GM18861 (cell line): ENCODE measurements at regions not wholly inside any gene's neighbourhood (a gene's known extent, or its start where the extent isn't known, plus 50 kb on each side); places are given as distances from the start of the nearest gene placed in this dataset.
"Not testable (repeated sequence)": the region's sequence is repeated elsewhere in the genome, so short reads cannot be mapped to it uniquely, and the experiment has no call there.

ENCODE experiments used
- ATAC-seq: cut with Tn5 transposase; IDR thresholded peaks from one replicate; pipeline ENCODE4 v1.9.1; 2021; ENCODE audit not compliant: unreplicated experiment

DNA sequence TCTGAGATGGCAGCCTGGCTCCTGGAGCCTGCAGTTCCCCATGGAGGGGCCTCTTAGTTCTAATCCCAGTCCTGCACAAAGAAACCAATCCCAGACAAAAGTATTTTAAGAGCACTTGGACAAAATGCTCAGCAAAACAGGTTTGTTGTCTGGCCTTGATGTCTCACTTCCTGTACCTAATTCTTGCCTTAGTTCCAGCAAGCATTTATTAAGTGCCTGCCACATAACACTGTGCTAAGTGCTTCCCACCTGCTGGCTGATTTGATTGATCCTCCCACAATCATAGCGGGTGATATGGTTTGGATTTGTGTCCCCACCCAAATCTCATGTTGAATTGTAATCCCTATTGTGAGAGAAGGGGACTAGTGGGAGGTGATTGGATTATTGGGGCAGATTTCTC is 65.7 kb upstream of the HABP2 start:
- ATAC-seq = no peak

DNA sequence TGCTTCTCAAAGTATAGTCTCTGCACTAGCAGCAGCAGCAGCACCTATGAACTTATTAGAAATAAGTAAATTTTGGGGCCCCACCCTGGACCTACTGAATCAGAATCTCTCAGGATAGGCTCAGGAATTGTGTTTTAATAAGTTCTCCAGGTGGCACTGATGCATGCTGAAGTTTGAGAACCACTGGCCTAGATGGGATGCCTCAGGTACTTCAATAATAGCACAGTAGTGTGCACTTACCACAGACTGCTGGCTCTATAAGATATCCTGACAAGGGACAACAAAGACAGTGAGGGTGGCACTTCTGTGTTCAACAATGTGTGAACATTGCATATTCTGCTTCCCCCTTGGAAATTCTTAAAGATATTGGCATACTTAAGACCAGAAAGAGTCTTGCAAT is 64.7 kb upstream of the HABP2 start:
- no peak for ATAC-seq

DNA sequence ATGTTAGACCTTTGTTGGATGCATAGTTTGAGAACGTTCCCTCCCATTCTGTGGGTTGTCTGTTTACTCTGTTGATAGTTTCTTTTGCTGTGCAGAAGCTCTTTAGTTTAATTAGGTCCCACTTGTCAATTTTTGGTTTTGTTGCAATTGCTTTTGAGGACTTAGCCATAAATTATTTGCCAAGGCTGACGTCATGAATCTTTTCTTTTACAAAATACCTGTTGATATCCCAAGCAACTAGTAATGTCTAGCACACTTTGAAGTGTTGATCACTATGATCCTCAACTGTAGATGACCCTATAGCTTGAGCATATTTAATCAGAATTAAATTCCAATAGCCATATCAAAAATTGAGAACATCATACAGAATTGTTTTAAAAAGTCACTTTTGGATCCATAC is 63.3 kb upstream of the HABP2 start:
- ATAC-seq = not testable (repeated sequence)

GRCh38 chr10:113491967-113492565 is 60.8 kb upstream of the HABP2 start:
- no peak for ATAC-seq

DNA sequence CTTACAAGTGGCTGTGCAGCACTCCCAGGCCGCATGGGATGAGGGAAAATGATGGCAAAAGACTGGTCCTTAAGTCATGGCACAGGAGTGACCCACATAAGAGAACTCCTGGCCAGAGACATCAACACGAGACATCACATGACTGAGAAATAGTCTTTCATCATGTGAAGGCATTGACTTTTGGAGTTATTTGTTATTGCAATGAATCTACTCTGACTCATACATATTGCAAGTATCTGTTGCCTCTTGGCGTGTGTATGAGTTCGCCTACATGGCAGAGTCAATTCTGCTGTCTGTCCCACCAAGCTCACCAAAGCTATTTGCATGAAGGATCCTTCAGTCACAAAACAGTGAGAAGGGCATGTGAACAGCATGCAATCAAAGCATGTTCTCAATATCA is 59.7 kb upstream of the HABP2 start:
- ATAC-seq = no peak

DNA sequence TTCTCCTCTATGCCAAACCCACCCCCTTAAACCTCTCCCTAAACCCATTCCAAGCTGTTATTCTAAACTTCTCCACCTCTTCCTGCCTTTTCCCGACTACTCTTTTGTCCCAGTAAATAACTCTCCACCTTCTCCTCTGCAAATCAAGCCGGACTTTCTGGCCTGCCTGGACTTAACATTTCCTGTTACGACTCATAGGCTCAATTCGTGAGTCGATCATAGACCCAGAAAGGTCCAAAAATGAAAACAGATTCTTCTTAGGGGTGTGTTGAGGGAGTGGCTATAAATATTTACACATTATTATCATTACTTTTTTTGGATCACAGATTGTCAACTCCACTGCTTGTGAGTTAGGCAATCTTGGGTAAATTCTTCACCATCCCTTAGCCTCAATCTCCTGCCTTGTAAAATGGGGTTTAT is 59.0 kb upstream of the HABP2 start:
- no peak for ATAC-seq

- no peak for ATAC-seq
Measured at GRCh38 chr10:113494761-113495160, 58.1 kb upstream of the HABP2 start.

DNA sequence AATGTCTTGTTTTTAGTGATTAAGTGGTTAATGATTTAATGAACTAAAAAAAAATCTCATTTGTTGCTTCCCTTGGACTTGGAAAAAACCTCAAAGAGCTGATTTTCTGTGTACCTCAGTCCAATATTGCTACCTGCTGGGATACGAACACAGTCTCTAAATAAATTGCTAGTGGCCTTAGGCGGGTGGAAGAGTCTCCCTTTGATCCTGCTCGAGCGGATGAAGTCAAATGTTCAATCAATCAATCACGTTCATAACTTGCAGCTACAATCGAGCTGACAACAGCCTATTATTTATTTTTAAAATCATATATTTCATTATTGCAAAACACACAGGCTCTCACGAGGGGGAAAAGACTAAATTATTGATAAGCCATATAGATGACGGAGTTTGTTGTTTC is 57.3 kb upstream of the HABP2 start:
- ATAC-seq = no peak

- ATAC-seq = no peak
Measured at GRCh38 chr10:113496111-113497109, 56.4 kb upstream of the HABP2 start.

DNA sequence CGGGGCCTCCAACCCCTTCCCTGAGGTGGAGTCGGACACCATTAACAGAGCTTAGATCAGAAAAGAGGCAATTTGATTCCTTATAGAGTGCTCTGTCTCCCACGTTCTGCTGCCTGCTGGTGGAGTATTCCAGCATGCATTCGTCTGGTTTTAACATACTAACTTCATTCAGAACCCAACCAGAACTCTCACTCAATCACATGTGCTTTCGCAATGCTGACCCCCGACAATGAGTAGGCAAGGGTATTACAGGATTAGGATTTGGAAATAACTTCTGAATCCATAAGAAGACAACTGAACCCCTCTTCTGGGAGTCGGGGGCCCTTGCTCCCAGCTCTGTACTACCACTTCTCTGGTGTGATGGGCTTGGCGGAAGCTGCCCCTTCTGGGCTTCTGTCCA is 55.7 kb upstream of the HABP2 start:
- no peak for ATAC-seq

DNA sequence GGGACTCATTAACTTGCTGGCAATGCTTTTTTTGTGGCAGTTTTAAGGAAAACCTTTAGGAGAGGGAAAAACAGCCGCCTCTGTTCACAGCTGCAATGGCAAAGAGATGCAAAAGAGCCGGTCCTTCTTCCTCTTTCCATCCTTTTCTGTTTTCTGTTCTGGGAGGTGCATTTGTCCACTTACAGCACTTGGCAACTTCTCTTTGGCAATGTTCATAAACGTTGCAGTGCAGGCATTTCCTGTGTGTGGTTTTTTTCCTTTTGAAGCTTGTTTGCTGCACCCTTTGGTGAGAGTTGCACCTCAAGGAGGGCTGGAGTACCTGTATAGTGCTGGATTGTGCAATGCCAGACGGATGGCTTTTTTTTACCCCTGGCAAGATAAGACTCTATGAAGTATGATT is 53.9 kb upstream of the HABP2 start:
- ATAC-seq = no peak

DNA sequence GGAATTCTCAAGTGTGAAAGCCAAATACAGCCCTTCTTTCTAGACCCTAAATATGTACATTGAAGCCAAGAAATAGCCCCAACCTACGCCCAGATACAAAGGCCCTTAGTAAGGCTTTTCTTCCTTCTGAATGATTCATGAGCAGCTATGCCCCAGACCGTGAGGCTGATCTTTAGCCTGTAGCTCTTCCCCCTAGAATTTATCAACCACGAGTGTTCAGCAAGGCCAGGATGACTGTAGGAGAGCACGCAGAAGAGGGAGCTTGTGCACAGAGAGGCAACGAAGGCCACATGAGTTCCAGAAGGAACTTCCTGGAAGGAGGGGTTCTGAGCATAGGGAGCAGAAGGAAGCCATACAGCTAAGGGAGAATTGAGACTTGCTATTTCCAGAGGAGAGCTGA is 53.0 kb upstream of the HABP2 start:
- no peak for ATAC-seq

DNA sequence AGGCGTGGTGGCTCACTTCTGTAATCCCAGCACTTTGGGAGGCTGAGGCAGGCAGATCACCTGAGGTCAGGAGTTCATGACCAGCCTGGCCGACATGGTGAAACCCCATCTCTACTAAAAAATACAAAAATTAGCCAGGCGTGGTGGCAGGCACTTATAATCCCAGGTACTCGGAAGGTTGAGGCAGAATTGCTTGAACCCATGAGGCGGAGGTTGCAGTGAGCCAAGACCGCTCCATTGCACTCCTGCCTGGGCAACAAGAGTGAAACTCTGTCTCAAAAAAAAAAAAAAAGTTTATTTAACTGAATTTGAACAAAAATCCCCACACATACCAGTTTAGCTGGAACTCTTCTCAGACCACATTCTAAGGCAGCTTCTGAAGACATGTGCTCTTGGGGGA is 51.8 kb upstream of the HABP2 start:
- ATAC-seq = not testable (repeated sequence)
